ENCODE measurements at regions not wholly inside any gene's neighbourhood (a gene's known extent, or its start where the extent isn't known, plus 50 kb on each side); places are given as distances from the start of the nearest gene placed in this dataset.

GRCh38 chr2:45218931-45219339 is 209.7 kb upstream of the SIX2 start:
- TF ChIP-seq CTCF (IDR thresholded peaks at IDR 0.05; ENCODE audit: insufficient read depth, low read length, missing control alignments), result no peak
- ChIA-PET POLR2A (no interaction called here), CTCF (interaction anchor here (1.0 kb wide), 1 partner anchor 19 kb away, joined by 3 read pairs; no protein-coding TSS in a partner anchor)
- no peak overlapping the region for H3K4me3 ChIP-seq (ENCODE audit: low read depth, low read length)
- no peak for DNase-seq (ENCODE audit: low read depth, low spot score)

GRCh38 chr2:45218297-45218696 is 209.0 kb upstream of the SIX2 start:
- TF ChIP-seq CTCF (IDR thresholded peaks at IDR 0.05; ENCODE audit: insufficient read depth, low read length, missing control alignments), result no peak
- POLR2A ChIA-PET, result no interaction called here

GRCh38 chr2:45216118-45216517 is 206.9 kb upstream of the SIX2 start:
- ChIA-PET CTCF (no interaction called here), POLR2A (no interaction called here)
- no peak for TF ChIP-seq CTCF (IDR thresholded peaks at IDR 0.05; ENCODE audit: insufficient read depth, low read length, missing control alignments)
- DNase-seq (ENCODE audit: low read depth, low spot score), result no peak
- H3K4me3 ChIP-seq (ENCODE audit: low read depth, low read length), result no peak overlapping the region

More at GRCh38 chr2:45218297-45218696, 209.0 kb upstream of the SIX2 start:
- CTCF ChIA-PET, result no interaction called here
- no peak overlapping the region for H3K4me3 ChIP-seq (ENCODE audit: low read depth, low read length)
- DNase-seq (ENCODE audit: low read depth, low spot score), result no peak

GRCh38 chr2:45214550-45214949 is 205.3 kb upstream of the SIX2 start:
- DNase-seq (ENCODE audit: low read depth, low spot score), result no peak
- CTCF ChIA-PET, result no interaction called here

GRCh38 chr2:45212953-45213635 is 203.8 kb upstream of the SIX2 start:
- TF ChIP-seq CTCF (IDR thresholded peaks at IDR 0.05; ENCODE audit: insufficient read depth, low read length, missing control alignments), result no peak
- CTCF ChIA-PET, result interaction anchor here (1.8 kb wide), 1 partner anchor 25 kb away, joined by 4 read pairs; no protein-coding TSS in a partner anchor
- no peak for DNase-seq (ENCODE audit: low read depth, low spot score)
- no peak overlapping the region for H3K4me3 ChIP-seq (ENCODE audit: low read depth, low read length)
- POLR2A ChIA-PET, result no interaction called here

More at GRCh38 chr2:45214550-45214949, 205.3 kb upstream of the SIX2 start:
- POLR2A ChIA-PET, result no interaction called here
- no peak for TF ChIP-seq CTCF (IDR thresholded peaks at IDR 0.05; ENCODE audit: insufficient read depth, low read length, missing control alignments)
- H3K4me3 ChIP-seq (ENCODE audit: low read depth, low read length), result no peak overlapping the region

- CTCF ChIA-PET, result interaction anchor here (0.9 to 1.5 kb wide), 2 partner anchors 12 to 18 kb away, joined by 3 to 4 read pairs; no protein-coding TSS in a partner anchor
- TF ChIP-seq CTCF (IDR thresholded peaks at IDR 0.05; ENCODE audit: insufficient read depth, low read length, missing control alignments), result no peak
- POLR2A ChIA-PET, result no interaction called here
- DNase-seq (ENCODE audit: low read depth, low spot score), result no peak
- no peak overlapping the region for H3K4me3 ChIP-seq (ENCODE audit: low read depth, low read length)
These were observed 202.4 kb upstream of the SIX2 start for GRCh38 chr2:45211636-45212035.
